DND-41 (cell line): ENCODE measurements at regions not wholly inside any gene's neighbourhood (a gene's known extent, or its start where the extent isn't known, plus 50 kb on each side); places are given as distances from the start of the nearest gene placed in this dataset.

Source experiments
- CTCF ChIP-seq: IDR thresholded peaks from 2 replicates; pipeline ENCODE4 v1.5.1; 2012; ENCODE audit warnings: borderline replicate concordance, low read length, moderate library complexity, mild to moderate bottlenecking; ENCODE audit not compliant: poor library complexity, severe bottlenecking; ENCODE audit errors: extremely low read depth
- EZH2 ChIP-seq: IDR thresholded peaks from 3 replicates; pipeline ENCODE4 v1.6.1; 2012; ENCODE audit warnings: borderline replicate concordance, low read depth, mild to moderate bottlenecking, moderate library complexity, low read length, inconsistent platforms; ENCODE audit not compliant: severe bottlenecking

- TF ChIP-seq CTCF (no peak), EZH2 (no peak)
These were observed 179.4 kb downstream of the PHLDA1 start for GRCh38 chr12:75852143-75852542.
